HepG2 (cell line): ENCODE measurements at regions not wholly inside any gene's neighbourhood (a gene's known extent, or its start where the extent isn't known, plus 50 kb on each side); places are given as distances from the start of the nearest gene placed in this dataset.

ENCODE experiments used
- ATAC-seq: fragments of 200-7000 bp; cut with Tn5 transposase; 3 replicates; pipeline ENCODE4 v1.9.1; 2020; ENCODE audit warnings: mild to moderate bottlenecking, moderate library complexity
- BruUV-seq: library from RNA; stranded (reverse); fragments of 400-500 nt; replicated peaks from 2 replicates; lab custom pipeline; 2021; lab: Mats Ljungman, UMichigan
- CTCF ChIA-PET: fragments of 300-600 bp; formaldehyde crosslinking; extraction: SDS; loops from one replicate; lab custom pipeline; 2021; ENCODE audit warnings: low total read pairs, inconsistent platforms, low intra/inter-chr PET ratio; lab: Yijun Ruan, JAX
- POLR2A ChIA-PET: fragments of 350-600 bp; sonication (Branson Sonifier 250); formaldehyde crosslinking; loops from one replicate; lab custom pipeline; 2020; ENCODE audit warnings: antibody characterized with exemption, inconsistent platforms; lab: Yijun Ruan, JAX
- DNase-seq: peaks from one replicate; pipeline ENCODE4 v3.0.0-alpha.2; 2015; ENCODE audit warnings: low spot score
- FAIRE-seq: peaks from 3 replicates; lab custom pipeline; 2011; peaks lifted over from hg19 to GRCh38; lab: Jason Lieb, UNC
- H2AFZ ChIP-seq: one replicate; pipeline ENCODE4 v1.6.1; 2011; ENCODE audit warnings: low read length, inconsistent platforms
- H3K27ac ChIP-seq: fragments of 300-600 bp; 3 replicates; pipeline ENCODE4 v1.8.0; 2011; ENCODE audit warnings: mixed run types, mild to moderate bottlenecking, mixed read lengths, low read length, inconsistent platforms; ENCODE audit not compliant: insufficient read depth; ENCODE audit errors: extremely low read length
- H3K27me3 ChIP-seq, 2 experiments: fragments of 200-600 bp in 1 of 2; 2 replicates in 1 of 2; 3 replicates in 1 of 2; pipeline versions ENCODE4 v1.6.0 to v1.8.0; 2011; ENCODE audit warnings: low read length in 2 of 2, mild to moderate bottlenecking in 2 of 2, moderate library complexity in 2 of 2, inconsistent platforms in 1 of 2; ENCODE audit not compliant: insufficient read depth in 2 of 2, control insufficient read depth in 1 of 2
- H3K36me3 ChIP-seq, 2 experiments: fragments of 200-600 bp in 1 of 2; replicated peaks in 1 of 2; 2 replicates in 1 of 2; 3 replicates in 1 of 2; pipeline versions ENCODE4 v1.5.1 to v1.8.0; 2011; ENCODE audit warnings: low read length in 2 of 2, inconsistent platforms in 1 of 2; ENCODE audit not compliant: insufficient read depth in 2 of 2, control insufficient read depth in 1 of 2
- H3K4me1 ChIP-seq: 2 replicates; pipeline ENCODE4 v1.5.1; 2012; ENCODE audit warnings: low read length, inconsistent platforms; ENCODE audit not compliant: insufficient read depth
- H3K4me2 ChIP-seq: 2 replicates; pipeline ENCODE4 v1.6.0; 2011; ENCODE audit warnings: low read depth, low read length, inconsistent platforms
- H3K4me3 ChIP-seq, 3 experiments: fragments of 200-600 bp in 1 of 3; sonication (generic), shearing (Covaris generic) in 1 of 3; replicated peaks in 1 of 3; 2 replicates each; pipeline ENCODE4 v1.5.1; 2011 to 2016; ENCODE audit warnings: low read length in 3 of 3, inconsistent platforms in 2 of 3, low read depth in 2 of 3, mild to moderate bottlenecking in 2 of 3, control low read depth in 1 of 3, mixed read lengths in 1 of 3; ENCODE audit not compliant: insufficient read depth in 1 of 3
- H3K79me2 ChIP-seq: one replicate; pipeline ENCODE4 v1.6.1; 2011; ENCODE audit warnings: low read length, inconsistent platforms; ENCODE audit not compliant: insufficient read depth
- H3K9ac ChIP-seq: 2 replicates; pipeline ENCODE4 v1.6.0; 2011; ENCODE audit warnings: mild to moderate bottlenecking, low read depth, low read length, inconsistent platforms; ENCODE audit not compliant: insufficient read depth
- H3K9me3 ChIP-seq: 2 replicates; pipeline ENCODE4 v1.5.1; 2012; ENCODE audit warnings: mild to moderate bottlenecking, low read length
- H4K20me1 ChIP-seq: 2 replicates; pipeline ENCODE4 v1.6.0; 2011; ENCODE audit warnings: inconsistent platforms, mild to moderate bottlenecking, low read length, moderate library complexity; ENCODE audit not compliant: insufficient read depth
- CREM ChIP-seq, 2 experiments: sonication (generic) in 1 of 2; formaldehyde crosslinking in 1 of 2; IDR thresholded peaks; 2 replicates each; pipeline versions ENCODE4 v1.4.0 to v1.6.1; 2016 to 2020; ENCODE audit warnings: antibody characterized with exemption in 1 of 2, mild to moderate bottlenecking in 1 of 2, missing genetic modification reagents in 1 of 2
- FOXP1 ChIP-seq, 2 experiments: fragments of 450-650 bp in 1 of 2; IDR thresholded peaks; 2 replicates each; pipeline ENCODE4 v1.6.1; 2017 to 2018; ENCODE audit warnings: antibody characterized with exemption in 1 of 2
- PHB2 ChIP-seq: fragments of 450-650 bp; IDR thresholded peaks from 2 replicates; pipeline ENCODE4 v1.6.1; 2018; ENCODE audit not compliant: partially characterized antibody
- ZNF570 ChIP-seq: sonication (generic); formaldehyde crosslinking; IDR thresholded peaks from 2 replicates; pipeline ENCODE4 v1.4.0; 2020; ENCODE audit warnings: mild to moderate bottlenecking, missing genetic modification reagents, borderline replicate concordance
- ZNF883 ChIP-seq: sonication (generic); formaldehyde crosslinking; IDR thresholded peaks from 2 replicates; pipeline ENCODE4 v1.5.1; 2020; ENCODE audit warnings: mild to moderate bottlenecking, missing genetic modification reagents; ENCODE audit errors: not compliant biosample characterization
- WGBS: methylation state at CpG from one replicate; pipeline ENCODE4 v1.1.6; 2017; ENCODE audit warnings: low lambda C conversion rate; 5-methylcytosine and 5-hydroxymethylcytosine counted together
- in situ Hi-C: cut with HindIII; loops from 2 replicates; pipeline ENCODE4 v1.10.0; 2017; ENCODE audit warnings: low pct_unique_long_range_greater_than_20kb; ENCODE audit not compliant: extremely low pct_ligation_motif_present
- intact Hi-C: fragments of 100-400 bp; cut with micrococcal nuclease; formaldehyde crosslinking; loops from one replicate; pipeline ENCODE4 v1.10.0; 2022; ENCODE audit not compliant: unreplicated experiment
- TF ChIP-seq, protein P1 (sequence below): fragments of 450-650 bp; IDR thresholded peaks from 2 replicates; pipeline ENCODE4 v1.6.1; 2017

DNA sequence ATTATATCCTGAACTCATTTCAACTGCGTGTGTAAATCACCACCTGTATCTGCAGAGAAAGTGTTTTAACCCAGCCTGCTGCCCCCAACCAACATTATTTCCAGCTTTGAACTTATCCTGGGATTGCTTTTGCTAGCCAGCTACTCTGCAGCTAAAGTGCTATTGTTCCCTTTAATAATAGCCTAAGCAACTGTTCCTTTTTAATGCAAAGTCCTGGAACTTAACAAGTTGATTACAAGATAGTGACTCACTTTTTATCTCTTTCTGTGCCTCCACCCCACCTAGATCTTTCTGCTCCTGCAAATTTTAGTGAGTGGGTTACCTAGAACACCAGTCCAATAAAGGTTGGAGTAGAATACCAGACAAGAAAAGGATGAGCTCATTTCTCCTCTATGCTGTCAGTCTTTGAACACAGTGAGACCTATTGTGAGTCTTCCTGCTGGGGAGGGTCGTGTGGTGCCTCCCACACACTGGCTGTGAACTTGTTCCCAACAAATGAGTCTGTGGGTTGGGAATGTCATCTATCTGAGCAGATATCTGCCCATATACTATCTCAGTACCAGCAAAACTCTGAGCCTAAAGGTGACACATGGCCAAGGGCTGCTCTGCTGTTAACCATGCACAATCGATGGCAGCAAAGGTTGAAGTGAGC, 137.7 kb downstream of the FAM204A start:
- intact Hi-C loops: no loop called here
- DNase-seq (no peak), ATAC-seq (no peak), FAIRE-seq (no peak)
- in situ Hi-C loops: no loop called here
- no peak overlapping the region for H3K4me2 ChIP-seq
- H3K79me2 ChIP-seq: no peaks in the 10 kb centered on the region
- no peaks in the 10 kb centered on the region for H4K20me1 ChIP-seq
- POLR2A ChIA-PET: no interaction called here
- H3K4me1 ChIP-seq: peaks cover 11% of the 10 kb centered on the region
- H3K9ac ChIP-seq: no peak overlapping the region
- no peak overlapping the region for H2AFZ ChIP-seq
- H3K4me3 ChIP-seq: no peak overlapping the region
- TF ChIP-seq PHB2: no peak
- TF ChIP-seq, protein P1, sequence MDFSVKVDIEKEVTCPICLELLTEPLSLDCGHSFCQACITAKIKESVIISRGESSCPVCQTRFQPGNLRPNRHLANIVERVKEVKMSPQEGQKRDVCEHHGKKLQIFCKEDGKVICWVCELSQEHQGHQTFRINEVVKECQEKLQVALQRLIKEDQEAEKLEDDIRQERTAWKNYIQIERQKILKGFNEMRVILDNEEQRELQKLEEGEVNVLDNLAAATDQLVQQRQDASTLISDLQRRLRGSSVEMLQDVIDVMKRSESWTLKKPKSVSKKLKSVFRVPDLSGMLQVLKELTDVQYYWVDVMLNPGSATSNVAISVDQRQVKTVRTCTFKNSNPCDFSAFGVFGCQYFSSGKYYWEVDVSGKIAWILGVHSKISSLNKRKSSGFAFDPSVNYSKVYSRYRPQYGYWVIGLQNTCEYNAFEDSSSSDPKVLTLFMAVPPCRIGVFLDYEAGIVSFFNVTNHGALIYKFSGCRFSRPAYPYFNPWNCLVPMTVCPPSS: no peak
- TF ChIP-seq FOXP1 (IDR thresholded peaks at IDR 0.05): no peak
- TF ChIP-seq FOXP1 (CRISPR knock-in tag; IDR thresholded peaks at IDR 0.05): no peak
- TF ChIP-seq ZNF883 (CRISPR knock-in tag): no peak
- no peak for TF ChIP-seq CREM (IDR thresholded peaks at IDR 0.05)
- no peak for TF ChIP-seq CREM (CRISPR knock-in tag; IDR thresholded peaks at IDR 0.05)
- TF ChIP-seq, all 625 proteins: peak for 0
- Histone ChIP-seq H3K36me3 (no peaks in the 10 kb centered on the region), H3K27ac (no peak overlapping the region), H3K9me3 (no peaks in the 10 kb centered on the region), H3K27me3 (no peaks in the 10 kb centered on the region)
- BruUV-seq: no TSS peak
- WGBS: 0% methylated on average over 2 of the region's 3 CpGs
- CTCF ChIA-PET: no interaction called here

DNA sequence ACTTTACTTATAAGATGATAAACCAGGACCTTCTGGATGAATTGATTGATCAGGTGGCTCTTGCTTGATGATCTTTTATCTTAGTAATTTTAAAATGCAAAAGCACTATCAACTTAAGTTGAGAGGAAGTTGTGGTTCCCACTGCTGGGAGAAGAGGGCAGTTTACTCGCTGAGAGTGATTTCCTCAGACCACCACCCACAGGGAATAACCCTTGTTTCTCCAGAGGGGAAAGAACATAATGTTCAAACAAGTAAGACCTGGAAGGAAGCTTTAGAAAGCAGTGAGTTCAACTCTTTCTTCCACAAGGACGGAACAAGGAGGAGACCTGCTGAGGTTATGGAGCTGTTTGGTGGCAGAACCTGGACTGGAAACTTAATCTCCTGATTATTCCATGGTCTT, 138.7 kb downstream of the FAM204A start:
- Histone ChIP-seq H3K36me3 (no peaks in the 10 kb centered on the region), H3K27ac (no peak overlapping the region), H3K4me3 (no peak overlapping the region), H3K9ac (no peak overlapping the region), H2AFZ (no peak overlapping the region), H3K9me3 (no peaks in the 10 kb centered on the region), H3K79me2 (no peaks in the 10 kb centered on the region), H4K20me1 (no peaks in the 10 kb centered on the region), H3K27me3 (no peaks in the 10 kb centered on the region), H3K4me2 (no peak overlapping the region), H3K4me1 (peaks cover 6% of the 10 kb centered on the region)
- 11% methylated on average over 2 of the region's 2 CpGs for WGBS
- ChIA-PET CTCF (no interaction called here), POLR2A (no interaction called here)
- FAIRE-seq (no peak), ATAC-seq (no peak), DNase-seq (no peak)
- in situ Hi-C loops (no loop called here), intact Hi-C loops (no loop called here)
- BruUV-seq: no TSS peak
- TF ChIP-seq ZNF570 (CRISPR knock-in tag): no peak
